ENCODE measurements at regions not wholly inside any gene's neighbourhood (a gene's known extent, or its start where the extent isn't known, plus 50 kb on each side); places are given as distances from the start of the nearest gene placed in this dataset.

- no peak overlapping the region for H3K4me3 ChIP-seq (ENCODE audit: insufficient read depth, low read depth, low read length)
- no peaks in the 10 kb centered on the region for H3K4me1 ChIP-seq (ENCODE audit: insufficient read depth, low read length)
- Mint-ChIP-seq H3K4me3 (ENCODE audit: unreplicated experiment) (no peak overlapping the region), H3K4me1 (ENCODE audit: low read depth, unreplicated experiment) (no peaks in the 10 kb centered on the region), H3K27ac (ENCODE audit: unreplicated experiment) (no peak overlapping the region), H3K36me3 (ENCODE audit: low read depth, unreplicated experiment) (no peaks in the 10 kb centered on the region), H3K9me3 (ENCODE audit: unreplicated experiment) (peaks cover 3% of the 10 kb centered on the region), H3K27me3 (ENCODE audit: low read depth, unreplicated experiment) (peaks cover 11% of the 10 kb centered on the region)
- no peaks in the 10 kb centered on the region for H3K9me3 ChIP-seq (ENCODE audit: insufficient read depth, low read depth, low read length)
- no peaks in the 10 kb centered on the region for H4K20me1 ChIP-seq (ENCODE audit: insufficient read depth, low read length)
- no peak overlapping the region for H3K4me2 ChIP-seq (ENCODE audit: low read length)
- H3K27ac ChIP-seq (ENCODE audit: low read depth, low read length) = no peak overlapping the region
- no peaks in the 10 kb centered on the region for H3K36me3 ChIP-seq (ENCODE audit: insufficient read depth, low read length)
- TF ChIP-seq, protein P1, sequence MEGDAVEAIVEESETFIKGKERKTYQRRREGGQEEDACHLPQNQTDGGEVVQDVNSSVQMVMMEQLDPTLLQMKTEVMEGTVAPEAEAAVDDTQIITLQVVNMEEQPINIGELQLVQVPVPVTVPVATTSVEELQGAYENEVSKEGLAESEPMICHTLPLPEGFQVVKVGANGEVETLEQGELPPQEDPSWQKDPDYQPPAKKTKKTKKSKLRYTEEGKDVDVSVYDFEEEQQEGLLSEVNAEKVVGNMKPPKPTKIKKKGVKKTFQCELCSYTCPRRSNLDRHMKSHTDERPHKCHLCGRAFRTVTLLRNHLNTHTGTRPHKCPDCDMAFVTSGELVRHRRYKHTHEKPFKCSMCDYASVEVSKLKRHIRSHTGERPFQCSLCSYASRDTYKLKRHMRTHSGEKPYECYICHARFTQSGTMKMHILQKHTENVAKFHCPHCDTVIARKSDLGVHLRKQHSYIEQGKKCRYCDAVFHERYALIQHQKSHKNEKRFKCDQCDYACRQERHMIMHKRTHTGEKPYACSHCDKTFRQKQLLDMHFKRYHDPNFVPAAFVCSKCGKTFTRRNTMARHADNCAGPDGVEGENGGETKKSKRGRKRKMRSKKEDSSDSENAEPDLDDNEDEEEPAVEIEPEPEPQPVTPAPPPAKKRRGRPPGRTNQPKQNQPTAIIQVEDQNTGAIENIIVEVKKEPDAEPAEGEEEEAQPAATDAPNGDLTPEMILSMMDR (IDR thresholded peaks at IDR 0.05; ENCODE audit: insufficient read depth, low read depth, low read length) = no peak
- TF ChIP-seq EZH2 (IDR thresholded peaks at IDR 0.05; ENCODE audit: insufficient read depth, low read length) = no peak
- H3K9ac ChIP-seq (ENCODE audit: low read length) = no peak overlapping the region
- no peak for DNase-seq (ENCODE audit: low read depth)
- no peak for FAIRE-seq
- H3K79me2 ChIP-seq (ENCODE audit: insufficient read depth, low read length) = no peaks in the 10 kb centered on the region
- H3K27me3 ChIP-seq (ENCODE audit: insufficient read depth, low read length) = no peaks in the 10 kb centered on the region
- H2AFZ ChIP-seq (ENCODE audit: low read depth, low read length) = no peak overlapping the region
These were observed 66.7 kb upstream of the SAMD5 start for GRCh38 chr6:147441751-147442150.

DNA sequence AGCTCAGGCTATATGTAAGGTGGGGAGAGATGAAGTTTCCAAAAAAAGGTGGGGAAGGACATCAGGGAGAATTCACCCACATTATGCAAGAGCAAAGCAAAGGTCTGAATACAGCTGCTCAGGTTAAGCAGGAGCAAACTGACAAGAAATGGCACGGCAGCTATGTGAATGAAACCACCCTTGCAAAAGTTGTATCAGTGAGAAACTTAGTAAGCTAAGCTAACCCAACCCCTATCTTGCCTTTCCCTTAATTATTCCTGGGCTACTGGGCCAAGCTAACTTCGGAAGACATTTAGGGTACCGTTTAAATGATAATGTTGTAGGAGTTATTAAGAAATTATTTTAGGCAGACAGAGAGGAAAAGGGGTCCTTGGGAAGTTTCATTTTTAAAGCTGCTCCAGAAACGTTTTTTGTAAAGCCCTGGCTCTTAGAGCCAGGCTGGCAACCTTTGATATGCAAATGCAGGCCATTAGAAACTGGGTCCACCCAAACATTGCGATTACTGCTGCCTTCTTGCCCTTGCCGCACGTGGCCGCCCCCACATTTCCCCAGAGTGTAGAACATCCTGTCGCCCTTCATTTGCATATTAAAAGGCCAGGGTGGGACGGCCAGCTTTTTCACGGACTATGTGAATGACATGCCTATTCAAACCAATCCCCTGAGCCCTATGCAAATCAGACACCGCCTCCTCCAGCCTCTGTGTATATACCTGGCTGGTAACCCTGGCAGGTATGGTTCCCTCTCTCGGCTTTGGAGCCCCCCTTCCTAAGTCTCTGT, 60.5 kb upstream of the SAMD5 start:
- no peak overlapping the region for H3K4me3 ChIP-seq (ENCODE audit: insufficient read depth, low read depth, low read length)
- Mint-ChIP-seq H3K4me3 (ENCODE audit: unreplicated experiment) (no peak overlapping the region), H3K9me3 (ENCODE audit: unreplicated experiment) (no peaks in the 10 kb centered on the region), H3K4me1 (ENCODE audit: low read depth, unreplicated experiment) (peaks cover 5% of the 10 kb centered on the region), H3K36me3 (ENCODE audit: low read depth, unreplicated experiment) (peaks cover 3% of the 10 kb centered on the region), H3K27me3 (ENCODE audit: low read depth, unreplicated experiment) (peaks cover 9% of the 10 kb centered on the region), H3K27ac (ENCODE audit: unreplicated experiment) (no peak overlapping the region)
- FAIRE-seq = no peak
- H2AFZ ChIP-seq (ENCODE audit: low read depth, low read length) = peak overlapping the region; percentile 5
- H3K4me1 ChIP-seq (ENCODE audit: insufficient read depth, low read length) = peaks cover 3% of the 10 kb centered on the region
- no peaks in the 10 kb centered on the region for H3K27me3 ChIP-seq (ENCODE audit: insufficient read depth, low read length)
- no peaks in the 10 kb centered on the region for H3K36me3 ChIP-seq (ENCODE audit: insufficient read depth, low read length)
- H3K9me3 ChIP-seq (ENCODE audit: insufficient read depth, low read depth, low read length) = no peaks in the 10 kb centered on the region
- H4K20me1 ChIP-seq (ENCODE audit: insufficient read depth, low read length) = no peaks in the 10 kb centered on the region
- H3K79me2 ChIP-seq (ENCODE audit: insufficient read depth, low read length) = no peaks in the 10 kb centered on the region
- no peak overlapping the region for H3K9ac ChIP-seq (ENCODE audit: low read length)
- H3K27ac ChIP-seq (ENCODE audit: low read depth, low read length) = no peak overlapping the region
- peak overlapping the region; percentile 51 for H3K4me2 ChIP-seq (ENCODE audit: low read length)
- no peak for DNase-seq (ENCODE audit: low read depth)
- TF ChIP-seq EZH2 (IDR thresholded peaks at IDR 0.05; ENCODE audit: insufficient read depth, low read length) = no peak
- TF ChIP-seq, protein P1 (IDR thresholded peaks at IDR 0.05; ENCODE audit: insufficient read depth, low read depth, low read length) = no peak

DNA sequence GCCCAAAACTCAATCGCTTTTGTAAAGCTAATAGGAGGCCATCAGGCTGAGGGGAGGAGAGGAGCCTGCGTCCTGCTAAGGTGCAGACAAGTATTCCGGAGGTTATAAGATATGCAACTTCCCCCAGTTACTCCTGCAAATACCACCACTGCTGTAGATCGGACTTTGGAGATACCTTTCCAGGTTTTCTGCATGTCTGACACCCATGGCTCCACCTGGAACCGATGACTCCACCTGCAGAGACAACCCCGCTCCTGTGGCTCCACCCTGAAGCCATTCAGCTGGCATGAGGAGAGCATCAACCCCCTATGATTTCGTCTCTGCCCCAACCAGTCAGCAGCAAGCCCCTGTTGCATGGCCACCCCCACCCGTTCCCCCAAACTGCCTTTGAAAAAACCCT, 59.7 kb upstream of the SAMD5 start:
- Histone ChIP-seq H2AFZ (ENCODE audit: low read depth, low read length) (no peak overlapping the region), H3K36me3 (ENCODE audit: insufficient read depth, low read length) (no peaks in the 10 kb centered on the region), H3K9me3 (ENCODE audit: insufficient read depth, low read depth, low read length) (no peaks in the 10 kb centered on the region), H3K27ac (ENCODE audit: low read depth, low read length) (no peak overlapping the region), H3K79me2 (ENCODE audit: insufficient read depth, low read length) (no peaks in the 10 kb centered on the region), H4K20me1 (ENCODE audit: insufficient read depth, low read length) (no peaks in the 10 kb centered on the region), H3K4me1 (ENCODE audit: insufficient read depth, low read length) (peaks cover 3% of the 10 kb centered on the region), H3K27me3 (ENCODE audit: insufficient read depth, low read length) (no peaks in the 10 kb centered on the region), H3K4me3 (ENCODE audit: insufficient read depth, low read depth, low read length) (no peak overlapping the region), H3K9ac (ENCODE audit: low read length) (no peak overlapping the region), H3K4me2 (ENCODE audit: low read length) (no peak overlapping the region)
- H3K27me3 Mint-ChIP-seq (ENCODE audit: low read depth, unreplicated experiment) = peaks cover 9% of the 10 kb centered on the region
- FAIRE-seq (no peak), DNase-seq (ENCODE audit: low read depth) (no peak)
- H3K27ac Mint-ChIP-seq (ENCODE audit: unreplicated experiment) = no peak overlapping the region
- H3K36me3 Mint-ChIP-seq (ENCODE audit: low read depth, unreplicated experiment) = peaks cover 3% of the 10 kb centered on the region
- no peak overlapping the region for H3K4me3 Mint-ChIP-seq (ENCODE audit: unreplicated experiment)
- TF ChIP-seq EZH2 (IDR thresholded peaks at IDR 0.05; ENCODE audit: insufficient read depth, low read length) = no peak
- TF ChIP-seq, protein P1 (IDR thresholded peaks at IDR 0.05; ENCODE audit: insufficient read depth, low read depth, low read length) = no peak
- H3K4me1 Mint-ChIP-seq (ENCODE audit: low read depth, unreplicated experiment) = peaks cover 5% of the 10 kb centered on the region
- no peaks in the 10 kb centered on the region for H3K9me3 Mint-ChIP-seq (ENCODE audit: unreplicated experiment)

Data from astrocyte (in vitro differentiated cells and primary cell).